Muscle of back (tissue), 3 donors: ENCODE measurements at regions not wholly inside any gene's neighbourhood (a gene's known extent, or its start where the extent isn't known, plus 50 kb on each side); places are given as distances from the start of the nearest gene placed in this dataset.

Experiments
- DNase-seq, 3 donors: peaks; one replicate each; pipeline versions ENCODE4 v3.0.0 to v3.0.0-alpha.2; 2013

DNA sequence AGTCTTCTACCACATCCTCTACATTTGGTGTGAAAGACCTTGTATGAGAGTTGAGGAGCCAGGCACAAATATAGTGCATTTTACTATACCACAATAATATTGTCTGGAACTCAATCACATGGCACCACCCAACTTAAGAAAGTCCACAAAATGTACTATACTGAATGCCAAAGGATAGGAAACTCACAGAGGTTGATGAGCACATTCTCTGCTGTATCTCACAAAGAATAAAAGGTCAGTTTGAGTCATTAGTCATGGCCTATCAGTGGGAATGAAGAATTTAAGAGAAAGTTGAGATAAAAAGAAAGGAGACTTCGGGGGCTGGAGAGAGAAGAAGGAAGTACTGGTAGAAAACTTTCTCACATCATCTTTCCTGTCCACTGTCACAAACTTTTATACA is 134.3 kb downstream of the RDH14 start:
- no peak for DNase-seq

DNA sequence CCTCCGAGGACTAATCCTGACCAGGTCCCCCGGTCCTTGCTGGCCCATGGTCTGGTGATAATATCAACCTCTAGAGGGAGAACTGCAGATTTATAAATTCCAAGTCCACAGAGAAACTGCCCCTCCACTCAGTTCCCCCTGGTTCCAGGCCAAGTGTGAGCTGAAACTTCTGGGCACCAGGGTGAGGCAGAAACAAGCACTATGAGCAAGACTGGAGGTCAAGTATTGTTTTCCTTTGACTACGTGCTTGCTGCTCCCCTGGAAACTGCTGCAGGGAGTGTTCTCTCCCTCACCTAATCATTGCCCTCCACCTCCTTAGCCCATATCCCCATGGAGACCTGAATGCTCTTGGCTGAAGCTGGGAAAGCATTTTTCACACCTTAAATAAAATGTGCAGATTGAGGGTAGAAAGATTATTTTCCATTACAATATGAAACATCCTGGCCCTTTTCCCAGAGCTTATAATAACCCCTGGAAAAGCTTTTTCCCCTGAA is 135.2 kb downstream of the RDH14 start:
- DNase-seq = peak in 2 of 3 donors; percentile 76 to 87

DNA sequence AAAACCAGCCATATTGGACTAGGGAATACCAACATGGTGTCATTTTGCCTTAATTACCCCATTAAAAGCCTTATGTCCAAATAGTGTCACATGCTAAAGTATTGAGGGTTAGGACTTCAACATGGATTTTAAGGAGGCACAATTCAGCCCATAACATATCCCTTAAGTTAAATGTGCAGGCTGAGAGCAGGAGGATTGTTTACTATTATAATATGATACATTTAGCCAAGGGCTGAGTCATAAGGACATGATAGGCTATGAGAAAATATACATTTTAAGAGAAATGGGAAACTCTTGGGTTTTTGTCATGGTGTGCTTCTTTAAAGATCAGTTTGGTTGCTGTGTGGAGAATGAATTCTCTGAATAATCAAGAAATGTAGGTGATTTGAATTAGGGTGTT is 136.8 kb downstream of the RDH14 start:
- DNase-seq = no peak

DNA sequence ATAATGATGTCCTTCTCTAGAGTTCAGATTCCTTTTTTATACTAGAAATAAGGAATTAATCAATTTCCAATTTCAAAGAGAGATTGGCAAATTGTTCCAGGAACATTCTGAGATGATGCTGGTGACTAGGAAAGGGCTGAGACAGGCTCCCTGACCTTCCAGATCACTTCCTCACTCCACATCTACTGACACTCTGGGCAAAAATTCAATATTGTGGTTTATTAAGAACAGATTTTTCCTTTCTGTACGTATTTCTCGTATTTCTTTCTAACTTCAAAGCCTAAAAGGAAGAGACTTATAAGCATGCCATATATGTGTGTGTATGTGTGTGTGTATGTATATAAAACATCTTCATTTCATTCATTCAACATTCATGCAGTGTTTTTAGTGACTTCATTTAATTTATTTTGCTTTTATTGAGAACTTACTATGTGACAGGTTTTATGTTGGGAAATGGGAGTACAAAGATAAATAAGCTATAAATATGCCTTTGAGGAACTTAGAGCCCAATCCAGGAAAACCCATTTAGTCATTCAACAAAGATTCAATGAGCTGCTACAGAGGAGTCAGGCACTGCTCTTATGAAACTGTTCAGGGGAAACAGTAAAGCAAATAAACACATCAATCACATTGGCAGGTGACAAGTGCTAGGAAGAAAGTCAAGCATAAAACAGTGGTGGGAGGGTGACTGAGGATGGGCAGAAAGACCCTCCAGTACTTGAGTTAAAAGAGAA is 137.9 kb downstream of the RDH14 start:
- peak in 1 of 3 donors; percentile 58 for DNase-seq

DNA sequence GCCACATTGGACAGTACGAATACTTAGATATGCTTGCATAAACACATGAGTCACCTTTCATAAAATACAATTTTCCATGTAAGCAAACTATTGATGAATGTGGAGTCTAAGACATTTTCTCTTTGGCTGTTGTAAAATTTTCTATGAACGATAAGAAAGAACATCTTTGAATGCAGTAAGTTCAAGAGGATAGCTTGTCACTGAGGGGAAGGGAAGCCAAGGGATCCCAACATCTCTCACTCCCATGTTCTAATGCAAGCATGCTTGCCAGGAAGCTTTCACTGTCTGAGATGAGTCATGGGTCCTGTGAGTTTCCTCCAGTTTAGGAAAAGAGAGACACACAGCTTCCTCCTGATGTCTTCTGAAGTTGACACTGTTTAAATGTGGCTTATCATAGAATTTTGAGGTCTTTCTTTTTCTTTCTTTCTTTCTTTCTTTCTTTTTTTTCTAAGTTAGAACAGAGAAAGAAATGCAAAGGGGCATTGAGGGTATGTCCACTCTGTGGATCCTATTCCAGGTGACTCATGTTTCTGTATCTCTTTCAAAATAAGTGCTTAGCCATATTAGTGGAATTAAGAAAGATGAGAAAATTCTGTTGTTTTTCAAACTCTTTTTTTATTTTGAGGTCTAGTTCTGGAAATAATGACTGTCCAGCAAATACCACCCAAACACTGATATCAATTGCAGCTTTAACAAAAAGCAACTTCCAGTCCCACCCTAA is 146.6 kb downstream of the RDH14 start:
- DNase-seq = peak in 2 of 3 donors; percentile 83 to 89

DNA sequence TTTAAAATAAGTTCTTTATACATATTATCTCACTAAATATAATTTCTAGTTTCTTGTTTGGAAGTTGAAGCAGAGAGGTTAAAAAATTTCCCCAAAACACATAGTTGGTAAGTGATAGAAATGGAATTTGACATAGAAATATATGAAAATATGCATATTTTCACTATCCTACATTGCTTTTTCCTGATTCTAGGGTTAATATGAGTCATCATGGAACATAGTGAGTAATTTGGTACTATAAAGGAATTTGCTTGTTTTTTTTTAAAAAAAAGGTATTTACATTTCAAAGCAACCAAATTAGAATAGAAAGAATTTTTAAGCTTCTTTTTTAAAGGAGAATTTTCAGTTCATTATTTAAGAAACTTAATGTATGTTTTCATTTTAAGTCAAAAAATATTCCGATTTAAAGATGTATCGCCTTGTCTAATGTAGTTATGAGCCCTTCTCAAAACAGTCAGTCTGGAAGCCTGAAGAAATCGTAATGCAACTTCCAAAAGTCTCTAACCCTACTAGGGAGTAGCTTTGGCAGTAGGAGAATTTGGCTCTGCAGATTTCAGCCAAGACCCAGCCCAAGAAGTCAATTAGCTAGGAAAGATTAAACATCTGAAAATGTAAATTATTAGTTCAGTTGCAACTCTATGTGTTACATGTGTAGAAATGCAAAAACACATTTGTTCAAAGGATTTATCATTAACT is 147.3 kb downstream of the RDH14 start:
- DNase-seq = no peak

DNA sequence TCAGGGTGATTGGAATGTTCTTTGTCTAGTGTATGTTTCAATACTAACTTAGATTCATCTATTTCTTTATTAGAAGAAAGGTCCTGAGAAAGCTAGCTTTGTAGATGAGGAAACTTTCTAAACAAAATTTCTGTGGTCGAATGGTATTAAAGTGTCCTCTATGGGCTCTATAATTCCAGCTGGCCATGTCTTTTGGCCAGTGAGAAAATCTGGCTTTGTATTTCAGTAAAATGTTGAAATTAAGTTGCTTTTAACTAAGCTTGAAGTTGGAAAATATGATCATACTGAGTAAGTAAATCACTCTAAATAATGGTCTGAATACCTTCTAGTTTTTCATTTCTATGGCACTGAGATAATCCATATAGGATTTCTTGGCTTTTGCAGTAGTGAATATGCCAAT is 148.8 kb downstream of the RDH14 start:
- DNase-seq = peak in 1 of 3 donors; percentile 52

DNA sequence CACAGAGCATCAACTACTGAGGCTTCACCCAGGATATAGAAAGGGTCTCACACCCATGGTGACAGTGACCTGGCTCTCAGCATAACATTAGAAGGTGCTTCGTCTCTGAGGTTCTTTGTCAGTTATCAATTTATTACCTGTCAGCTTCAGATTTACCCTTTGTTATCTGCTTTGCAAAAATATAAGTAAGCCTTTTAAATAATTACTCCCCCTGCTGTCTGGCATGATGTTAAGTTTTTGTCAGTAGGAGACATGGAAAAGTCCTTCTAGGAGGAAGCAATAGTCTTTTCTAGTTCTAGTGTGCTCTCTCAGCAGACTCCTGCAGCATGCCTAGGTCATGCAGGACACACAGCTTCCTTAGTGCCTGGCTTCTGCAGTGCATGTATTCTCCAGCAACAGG is 149.9 kb downstream of the RDH14 start:
- no peak for DNase-seq

DNA sequence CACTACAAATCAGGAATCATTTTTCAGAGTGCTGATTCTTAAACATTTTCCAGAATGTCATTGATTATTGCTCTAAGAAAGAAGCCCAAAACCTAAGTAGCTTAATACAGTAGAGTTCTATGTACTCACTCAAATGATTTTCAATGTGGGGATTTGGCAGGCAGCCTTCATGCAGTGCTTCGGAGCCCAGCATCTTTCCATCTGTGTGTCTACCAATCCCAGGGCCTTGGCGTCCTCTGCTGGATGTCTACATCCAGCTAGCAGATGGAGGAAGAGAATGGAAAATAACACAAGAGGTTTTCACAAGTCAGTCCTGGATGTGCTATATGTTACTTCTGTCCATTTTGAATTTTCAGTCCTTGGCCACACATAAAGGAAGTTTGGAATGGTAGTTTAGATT is 151.8 kb downstream of the RDH14 start:
- DNase-seq = peak in 1 of 3 donors; percentile 77

DNA sequence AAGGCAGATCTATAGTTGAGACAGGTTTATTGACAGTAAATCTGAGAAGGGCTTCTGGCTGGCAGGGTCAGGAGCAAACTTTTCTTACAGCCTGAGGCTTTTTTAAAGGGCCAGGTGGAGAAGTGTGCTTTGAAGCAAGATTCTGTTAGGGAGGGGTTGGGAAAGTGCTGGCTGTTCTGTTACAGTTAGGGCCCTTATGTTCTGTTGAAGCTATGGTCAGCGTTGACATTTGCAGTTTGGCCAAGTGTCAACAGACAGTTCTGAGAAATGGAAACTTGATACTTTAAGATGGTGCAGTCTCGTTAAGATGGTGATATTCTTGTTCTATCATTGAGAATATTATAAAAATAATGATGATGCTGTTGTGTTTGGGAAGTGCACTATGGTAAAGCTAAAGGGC is 154.2 kb downstream of the RDH14 start:
- no peak for DNase-seq

DNA sequence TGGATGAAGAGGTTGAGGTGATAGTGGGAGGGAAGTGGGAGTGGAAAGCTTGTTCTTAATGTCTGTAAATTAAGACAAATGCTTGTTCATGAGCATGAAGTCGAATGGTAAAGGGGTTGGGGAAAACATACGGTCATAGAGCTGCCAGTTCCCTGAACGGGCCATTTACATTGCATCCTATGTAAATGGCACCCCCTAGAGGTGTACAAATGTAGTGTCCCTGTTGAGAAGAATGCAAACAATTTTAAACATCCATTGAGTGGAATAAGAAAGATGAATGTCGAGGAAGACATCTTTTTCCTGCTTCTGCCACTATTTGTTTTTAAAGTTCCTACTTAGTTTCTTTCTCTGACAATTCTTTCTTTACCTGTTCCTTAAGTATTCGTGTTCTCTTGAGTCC is 155.7 kb downstream of the RDH14 start:
- no peak for DNase-seq

DNA sequence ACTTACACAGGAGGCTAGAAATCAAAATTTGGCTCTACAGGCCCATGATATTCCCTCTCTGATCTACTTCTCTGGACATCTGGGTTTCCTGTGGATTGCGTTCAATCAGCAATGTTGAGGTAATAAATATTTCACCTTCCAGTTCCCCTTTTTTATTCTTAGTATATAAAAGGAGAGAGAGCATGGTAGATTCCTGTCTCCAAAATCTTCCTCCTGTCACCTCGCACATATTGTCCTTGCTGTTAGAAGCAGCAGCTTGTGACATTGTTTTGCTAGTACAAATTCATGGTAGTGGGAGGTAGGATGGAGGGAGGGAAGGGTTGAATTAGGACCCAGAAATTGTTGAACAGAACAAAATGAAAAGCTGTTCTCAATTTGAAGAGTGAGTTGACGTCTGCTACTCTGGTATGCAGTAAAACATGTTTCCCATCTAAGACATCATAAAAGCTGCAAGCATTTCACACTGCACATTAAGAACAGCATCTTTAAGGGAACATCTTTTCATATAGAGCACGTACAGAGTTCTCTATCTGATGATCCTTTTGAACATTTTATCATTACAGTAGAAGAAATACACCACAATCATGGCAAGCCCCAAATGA is 156.4 kb downstream of the RDH14 start:
- DNase-seq = peak in 1 of 3 donors; percentile 85

DNA sequence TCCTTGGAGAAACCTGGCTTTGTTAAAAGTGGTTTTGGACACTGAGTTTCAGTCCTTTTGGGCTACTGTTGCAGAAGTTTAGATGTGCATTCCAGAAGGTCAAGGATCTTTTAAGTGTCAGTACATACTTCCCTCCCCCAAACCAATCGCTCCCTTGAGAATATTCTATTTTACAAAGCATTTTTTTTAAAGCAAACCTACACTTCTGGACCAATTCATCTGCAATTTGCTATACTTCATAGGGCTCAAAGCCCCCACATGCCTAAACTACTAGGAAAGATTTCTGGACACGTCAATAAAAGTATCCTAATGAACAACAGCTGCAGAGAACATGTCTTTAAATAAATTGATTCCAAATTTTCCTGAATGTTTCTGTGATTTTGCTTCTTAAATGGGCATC is 157.6 kb downstream of the RDH14 start:
- DNase-seq = peak in 1 of 3 donors; percentile 84

DNA sequence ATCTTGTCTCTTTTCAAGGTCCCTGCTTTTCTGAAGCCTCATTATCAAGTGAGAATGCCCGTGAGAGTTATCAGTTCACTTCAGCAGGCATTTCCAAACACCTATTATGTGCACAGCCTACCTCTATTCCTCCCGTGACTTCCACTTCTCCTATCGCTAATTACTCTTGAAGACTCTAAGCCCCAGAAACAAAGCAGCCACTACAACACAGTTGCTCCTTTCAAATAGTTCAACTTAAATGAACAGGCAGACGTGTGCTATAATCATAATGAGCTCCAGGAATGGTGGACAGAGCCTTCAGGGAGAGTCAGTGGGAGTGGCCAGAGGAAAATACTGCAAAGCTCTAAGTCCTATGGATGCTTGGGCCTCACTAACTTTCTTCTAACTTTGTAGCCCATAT is 159.0 kb downstream of the RDH14 start:
- DNase-seq = no peak

DNA sequence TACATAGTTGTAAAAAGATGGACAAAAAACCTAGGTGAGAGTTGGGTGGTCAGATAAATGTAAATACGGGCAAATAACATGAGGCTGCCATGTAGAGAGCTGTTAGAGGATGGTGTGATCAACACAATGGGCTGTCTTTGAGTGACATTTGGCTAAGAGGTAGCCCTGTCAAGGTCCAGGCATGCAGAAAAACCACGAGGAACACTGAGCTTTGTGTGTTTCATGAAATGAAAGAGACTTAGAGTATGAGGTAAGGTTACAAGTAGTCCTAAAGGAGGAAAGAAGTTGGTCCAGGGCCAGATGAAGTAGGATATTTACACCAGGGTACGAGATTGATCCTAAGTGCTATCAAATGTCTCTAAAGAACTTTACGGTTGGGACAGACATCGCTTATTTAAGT is 160.9 kb downstream of the RDH14 start:
- no peak for DNase-seq

DNA sequence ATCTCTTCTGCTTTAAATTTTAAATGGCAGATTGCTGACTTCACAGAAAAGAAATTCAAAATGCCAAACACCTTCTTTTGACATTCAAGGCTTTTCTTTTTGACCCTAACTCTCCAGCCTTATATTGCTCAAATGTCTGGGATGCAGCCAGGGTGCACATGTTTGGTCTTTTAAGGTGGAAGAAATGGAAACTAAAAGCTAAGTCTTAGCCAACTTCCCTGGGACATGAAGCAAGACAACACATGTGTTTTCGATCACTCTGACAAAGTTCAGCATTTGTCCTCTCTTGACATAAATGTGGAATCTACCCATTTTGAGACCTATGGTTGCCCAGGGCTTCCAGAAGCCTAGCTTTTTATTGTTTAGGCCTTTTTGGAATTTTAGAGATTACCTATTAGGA is 161.6 kb downstream of the RDH14 start:
- peak in 2 of 3 donors; percentile 69 to 78 for DNase-seq

DNA sequence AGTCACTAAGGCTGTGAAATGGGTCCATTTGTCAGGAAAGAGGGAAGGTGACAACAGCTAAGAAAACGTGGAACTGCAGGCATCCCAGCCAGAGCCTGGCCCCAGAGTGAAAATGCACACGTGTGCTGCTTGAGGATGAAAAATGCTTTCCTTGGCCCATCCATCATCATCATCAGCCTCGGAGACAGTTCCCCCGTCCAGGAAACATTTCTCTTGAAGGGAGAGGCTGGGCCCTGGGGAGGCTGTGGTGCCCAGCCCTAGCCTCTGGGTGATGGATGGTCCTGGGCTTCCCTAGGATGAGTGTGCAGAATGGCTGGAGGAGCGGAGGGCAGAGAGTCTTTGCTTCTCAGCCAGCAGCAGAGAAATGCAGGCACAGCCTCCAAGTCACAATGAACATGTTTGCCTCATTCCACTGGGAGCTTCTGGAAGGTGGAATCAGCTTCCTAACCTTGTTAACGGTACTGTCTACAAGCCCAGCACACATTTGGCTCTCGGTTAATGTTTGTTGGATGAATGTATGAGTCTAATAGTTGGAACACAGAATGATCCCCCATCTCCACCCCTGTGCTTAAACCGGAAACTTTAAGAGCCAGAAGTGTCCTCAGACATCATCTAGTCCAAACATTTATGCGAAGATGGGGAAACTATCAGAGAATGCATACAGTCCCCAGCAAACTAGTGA is 164.0 kb downstream of the RDH14 start:
- peak; percentile 73 to 91 (median 84) for DNase-seq

DNA sequence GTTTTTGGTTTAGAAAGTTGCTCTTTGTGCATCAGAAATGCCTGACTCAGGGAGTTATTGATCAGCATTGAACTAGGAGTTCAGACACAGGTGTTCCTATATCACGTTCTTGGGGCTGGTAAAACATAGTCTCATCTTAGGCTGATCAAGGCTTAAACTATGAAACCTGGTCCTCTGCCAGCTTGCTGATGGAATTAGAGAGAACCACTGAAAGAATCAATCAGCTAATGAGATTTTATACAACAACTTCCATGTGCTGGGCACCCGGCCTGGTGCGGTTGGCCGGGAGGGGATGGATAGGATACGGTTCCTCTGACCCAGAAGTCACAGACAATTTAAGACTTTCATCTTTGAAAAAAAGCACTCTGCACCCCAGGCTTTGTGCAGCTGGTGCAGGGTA is 164.9 kb downstream of the RDH14 start:
- DNase-seq = peak in 1 of 3 donors; percentile 51

DNA sequence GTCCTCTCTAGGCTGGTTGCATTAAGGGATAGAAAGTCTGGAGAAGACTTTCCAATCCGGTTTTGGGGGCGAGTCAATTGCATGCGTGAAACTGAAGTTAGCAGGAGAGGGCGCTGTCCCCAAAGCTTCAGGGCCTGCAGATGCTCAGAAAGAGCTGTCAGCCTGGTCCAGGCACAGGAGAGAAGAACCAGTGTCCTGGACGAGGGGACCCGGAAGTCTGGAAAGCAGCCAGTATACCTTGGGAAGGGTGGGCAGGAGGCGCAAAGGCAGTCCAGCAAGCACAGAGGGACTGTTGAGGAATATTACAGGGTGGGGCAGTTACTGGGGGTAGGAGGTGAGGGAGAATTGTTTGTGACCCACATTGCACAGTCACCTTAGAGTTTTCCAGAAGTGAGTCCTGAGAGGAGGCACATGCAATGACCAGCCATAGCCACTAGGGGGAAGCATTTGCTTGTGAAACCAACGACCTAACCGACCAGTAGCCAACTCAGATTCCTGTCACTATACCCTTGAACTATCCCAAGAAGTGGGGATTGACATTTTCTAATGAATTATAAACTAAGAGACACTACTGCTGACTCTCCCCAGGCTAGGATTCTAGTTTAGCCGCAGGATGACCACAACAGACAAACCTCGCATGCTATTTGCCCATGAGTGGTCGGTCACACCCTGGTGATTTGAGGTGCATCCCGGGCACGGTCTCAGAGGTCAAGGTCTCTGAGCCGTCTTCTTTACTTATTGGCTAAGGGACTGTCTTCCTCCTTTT is 172.8 kb downstream of the RDH14 start:
- peak; percentile 75 to 92 (median 86) for DNase-seq

DNA sequence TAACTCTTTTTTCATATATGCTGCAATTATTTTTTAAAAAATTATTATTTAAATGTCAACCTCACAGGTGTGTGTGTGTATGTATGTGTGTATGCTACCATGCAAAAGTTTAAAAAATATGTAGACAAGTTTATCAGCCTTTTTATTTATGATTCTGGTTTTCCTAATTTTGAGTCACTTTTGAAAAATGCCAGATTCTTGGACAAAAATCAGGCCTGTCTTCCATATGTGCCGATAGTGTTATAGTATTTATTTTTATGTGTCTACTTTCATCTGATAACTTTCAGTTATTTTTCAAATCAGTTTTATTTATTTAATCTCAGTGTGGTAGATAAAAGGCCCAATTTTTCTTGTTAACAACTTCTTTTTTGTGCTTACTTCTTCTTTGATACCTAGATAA is 176.2 kb downstream of the RDH14 start:
- no peak for DNase-seq

DNA sequence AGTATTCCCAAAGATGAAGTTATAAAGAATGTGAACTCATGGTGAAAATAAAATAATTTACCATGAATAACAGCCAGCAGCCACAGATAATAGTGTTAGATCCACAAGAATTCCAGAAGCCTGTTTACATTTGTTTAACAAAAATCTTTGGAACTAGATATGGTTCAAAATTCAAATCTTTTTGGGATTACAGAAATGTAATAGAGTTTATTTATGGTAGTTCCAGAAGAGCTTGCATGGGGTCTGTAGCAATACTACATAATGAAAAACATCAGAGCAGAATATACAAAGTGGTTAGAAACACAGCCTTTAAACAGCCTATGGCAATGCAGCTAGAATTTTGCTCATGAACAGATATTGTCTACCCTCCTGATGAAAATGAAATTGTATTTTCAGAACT is 179.1 kb downstream of the RDH14 start:
- DNase-seq = no peak
